ENCODE measurements at regions not wholly inside any gene's neighbourhood (a gene's known extent, or its start where the extent isn't known, plus 50 kb on each side); places are given as distances from the start of the nearest gene placed in this dataset.

DNA sequence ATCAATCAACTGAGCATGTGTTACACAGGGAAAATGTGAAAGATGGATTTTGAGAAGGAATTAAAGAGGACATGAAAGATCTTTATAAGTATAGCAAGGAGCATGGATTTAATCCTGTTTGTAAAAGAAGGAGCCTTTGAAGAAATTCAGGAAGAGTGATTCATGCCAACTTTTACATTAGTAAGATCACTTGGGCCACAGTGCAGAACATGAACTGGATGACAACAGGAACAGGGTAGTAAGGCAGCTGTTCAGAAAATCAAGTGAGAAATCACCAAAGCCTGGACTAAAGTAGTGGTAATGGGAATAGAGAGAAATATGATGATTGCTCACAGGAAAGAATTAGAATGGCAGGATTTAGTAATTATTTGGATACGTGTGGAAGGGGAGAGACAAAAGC lies 265.7 kb upstream of the PCDH7 start:
- TF ChIP-seq, protein P1, sequence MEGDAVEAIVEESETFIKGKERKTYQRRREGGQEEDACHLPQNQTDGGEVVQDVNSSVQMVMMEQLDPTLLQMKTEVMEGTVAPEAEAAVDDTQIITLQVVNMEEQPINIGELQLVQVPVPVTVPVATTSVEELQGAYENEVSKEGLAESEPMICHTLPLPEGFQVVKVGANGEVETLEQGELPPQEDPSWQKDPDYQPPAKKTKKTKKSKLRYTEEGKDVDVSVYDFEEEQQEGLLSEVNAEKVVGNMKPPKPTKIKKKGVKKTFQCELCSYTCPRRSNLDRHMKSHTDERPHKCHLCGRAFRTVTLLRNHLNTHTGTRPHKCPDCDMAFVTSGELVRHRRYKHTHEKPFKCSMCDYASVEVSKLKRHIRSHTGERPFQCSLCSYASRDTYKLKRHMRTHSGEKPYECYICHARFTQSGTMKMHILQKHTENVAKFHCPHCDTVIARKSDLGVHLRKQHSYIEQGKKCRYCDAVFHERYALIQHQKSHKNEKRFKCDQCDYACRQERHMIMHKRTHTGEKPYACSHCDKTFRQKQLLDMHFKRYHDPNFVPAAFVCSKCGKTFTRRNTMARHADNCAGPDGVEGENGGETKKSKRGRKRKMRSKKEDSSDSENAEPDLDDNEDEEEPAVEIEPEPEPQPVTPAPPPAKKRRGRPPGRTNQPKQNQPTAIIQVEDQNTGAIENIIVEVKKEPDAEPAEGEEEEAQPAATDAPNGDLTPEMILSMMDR (tag by site-specific recombination; IDR thresholded peaks at IDR 0.05): no peak
- no peak for TF ChIP-seq SP2 (tag by site-specific recombination; IDR thresholded peaks at IDR 0.05)
- TF ChIP-seq ZNF239 (tag by site-specific recombination; IDR thresholded peaks at IDR 0.05): no peak
- TF ChIP-seq ZNF391 (tag by site-specific recombination; IDR thresholded peaks at IDR 0.05; ENCODE audit: borderline replicate concordance, low read depth): no peak
- TF ChIP-seq, protein P2, sequence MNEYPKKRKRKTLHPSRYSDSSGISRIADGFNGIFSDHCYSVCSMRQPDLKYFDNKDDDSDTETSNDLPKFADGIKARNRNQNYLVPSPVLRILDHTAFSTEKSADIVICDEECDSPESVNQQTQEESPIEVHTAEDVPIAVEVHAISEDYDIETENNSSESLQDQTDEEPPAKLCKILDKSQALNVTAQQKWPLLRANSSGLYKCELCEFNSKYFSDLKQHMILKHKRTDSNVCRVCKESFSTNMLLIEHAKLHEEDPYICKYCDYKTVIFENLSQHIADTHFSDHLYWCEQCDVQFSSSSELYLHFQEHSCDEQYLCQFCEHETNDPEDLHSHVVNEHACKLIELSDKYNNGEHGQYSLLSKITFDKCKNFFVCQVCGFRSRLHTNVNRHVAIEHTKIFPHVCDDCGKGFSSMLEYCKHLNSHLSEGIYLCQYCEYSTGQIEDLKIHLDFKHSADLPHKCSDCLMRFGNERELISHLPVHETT (tag by site-specific recombination; IDR thresholded peaks at IDR 0.05): no peak
- TF ChIP-seq, protein P3, sequence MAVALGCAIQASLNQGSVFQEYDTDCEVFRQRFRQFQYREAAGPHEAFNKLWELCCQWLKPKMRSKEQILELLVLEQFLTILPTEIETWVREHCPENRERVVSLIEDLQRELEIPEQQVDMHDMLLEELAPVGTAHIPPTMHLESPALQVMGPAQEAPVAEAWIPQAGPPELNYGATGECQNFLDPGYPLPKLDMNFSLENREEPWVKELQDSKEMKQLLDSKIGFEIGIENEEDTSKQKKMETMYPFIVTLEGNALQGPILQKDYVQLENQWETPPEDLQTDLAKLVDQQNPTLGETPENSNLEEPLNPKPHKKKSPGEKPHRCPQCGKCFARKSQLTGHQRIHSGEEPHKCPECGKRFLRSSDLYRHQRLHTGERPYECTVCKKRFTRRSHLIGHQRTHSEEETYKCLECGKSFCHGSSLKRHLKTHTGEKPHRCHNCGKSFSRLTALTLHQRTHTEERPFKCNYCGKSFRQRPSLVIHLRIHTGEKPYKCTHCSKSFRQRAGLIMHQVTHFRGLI (tag by site-specific recombination; IDR thresholded peaks at IDR 0.05): no peak
- no peak for TF ChIP-seq ZNF660 (tag by site-specific recombination; IDR thresholded peaks at IDR 0.05)
- TF ChIP-seq PRDM1 (tag by site-specific recombination; IDR thresholded peaks at IDR 0.05): no peak
- TF ChIP-seq, protein P4, sequence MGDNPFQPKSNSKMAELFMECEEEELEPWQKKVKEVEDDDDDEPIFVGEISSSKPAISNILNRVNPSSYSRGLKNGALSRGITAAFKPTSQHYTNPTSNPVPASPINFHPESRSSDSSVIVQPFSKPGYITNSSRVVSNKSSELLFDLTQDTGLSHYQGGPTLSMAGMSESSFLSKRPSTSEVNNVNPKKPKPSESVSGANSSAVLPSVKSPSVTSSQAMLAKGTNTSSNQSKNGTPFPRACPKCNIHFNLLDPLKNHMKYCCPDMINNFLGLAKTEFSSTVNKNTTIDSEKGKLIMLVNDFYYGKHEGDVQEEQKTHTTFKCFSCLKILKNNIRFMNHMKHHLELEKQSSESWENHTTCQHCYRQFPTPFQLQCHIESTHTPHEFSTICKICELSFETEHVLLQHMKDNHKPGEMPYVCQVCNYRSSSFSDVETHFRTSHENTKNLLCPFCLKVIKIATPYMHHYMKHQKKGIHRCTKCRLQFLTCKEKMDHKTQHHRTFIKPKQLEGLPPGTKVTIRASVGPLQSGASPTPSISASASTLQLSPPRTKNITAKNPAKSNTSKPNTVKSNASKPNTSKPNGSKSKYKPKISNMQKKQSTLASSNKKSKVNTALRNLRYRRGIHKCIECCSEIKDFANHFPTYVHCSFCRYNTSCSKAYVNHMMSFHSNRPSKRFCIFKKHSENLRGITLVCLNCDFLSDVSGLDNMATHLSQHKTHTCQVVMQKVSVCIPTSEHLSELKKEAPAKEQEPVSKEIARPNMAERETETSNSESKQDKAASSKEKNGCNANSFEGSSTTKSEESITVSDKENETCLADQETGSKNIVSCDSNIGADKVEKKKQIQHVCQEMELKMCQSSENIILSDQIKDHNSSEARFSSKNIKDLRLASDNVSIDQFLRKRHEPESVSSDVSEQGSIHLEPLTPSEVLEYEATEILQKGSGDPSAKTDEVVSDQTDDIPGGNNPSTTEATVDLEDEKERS (tag by site-specific recombination; IDR thresholded peaks at IDR 0.05): no peak
- no peak for TF ChIP-seq KLF10 (tag by site-specific recombination; IDR thresholded peaks at IDR 0.05)
- no peak for TF ChIP-seq ZNF140 (tag by site-specific recombination; IDR thresholded peaks at IDR 0.05)
- TF ChIP-seq, protein P5, sequence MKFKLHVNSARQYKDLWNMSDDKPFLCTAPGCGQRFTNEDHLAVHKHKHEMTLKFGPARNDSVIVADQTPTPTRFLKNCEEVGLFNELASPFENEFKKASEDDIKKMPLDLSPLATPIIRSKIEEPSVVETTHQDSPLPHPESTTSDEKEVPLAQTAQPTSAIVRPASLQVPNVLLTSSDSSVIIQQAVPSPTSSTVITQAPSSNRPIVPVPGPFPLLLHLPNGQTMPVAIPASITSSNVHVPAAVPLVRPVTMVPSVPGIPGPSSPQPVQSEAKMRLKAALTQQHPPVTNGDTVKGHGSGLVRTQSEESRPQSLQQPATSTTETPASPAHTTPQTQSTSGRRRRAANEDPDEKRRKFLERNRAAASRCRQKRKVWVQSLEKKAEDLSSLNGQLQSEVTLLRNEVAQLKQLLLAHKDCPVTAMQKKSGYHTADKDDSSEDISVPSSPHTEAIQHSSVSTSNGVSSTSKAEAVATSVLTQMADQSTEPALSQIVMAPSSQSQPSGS (tag by site-specific recombination; IDR thresholded peaks at IDR 0.05; ENCODE audit: low read depth): no peak
- TF ChIP-seq, protein P6, sequence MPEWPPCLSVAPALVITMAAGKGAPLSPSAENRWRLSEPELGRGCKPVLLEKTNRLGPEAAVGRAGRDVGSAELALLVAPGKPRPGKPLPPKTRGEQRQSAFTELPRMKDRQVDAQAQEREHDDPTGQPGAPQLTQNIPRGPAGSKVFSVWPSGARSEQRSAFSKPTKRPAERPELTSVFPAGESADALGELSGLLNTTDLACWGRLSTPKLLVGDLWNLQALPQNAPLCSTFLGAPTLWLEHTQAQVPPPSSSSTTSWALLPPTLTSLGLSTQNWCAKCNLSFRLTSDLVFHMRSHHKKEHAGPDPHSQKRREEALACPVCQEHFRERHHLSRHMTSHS (tag by site-specific recombination; IDR thresholded peaks at IDR 0.05): no peak
